Peyer's patch (tissue), 4 donors: ENCODE measurements at regions not wholly inside any gene's neighbourhood (a gene's known extent, or its start where the extent isn't known, plus 50 kb on each side); places are given as distances from the start of the nearest gene placed in this dataset.

Experiments
- CTCF ChIP-seq, 6 experiments: fragments of 450-650 bp in 4 of 6; fragments of 200-600 bp in 2 of 6; sonication (generic) in 1 of 6; IDR thresholded peaks; one replicate each; pipeline ENCODE4 v1.5.1; 2017 to 2019; ENCODE audit warnings: antibody characterized with exemption in 6 of 6, mild to moderate bottlenecking in 3 of 6, moderate library complexity in 1 of 6
- POLR2A ChIP-seq, 2 donors: fragments of 450-650 bp; IDR thresholded peaks; one replicate each; pipeline ENCODE4 v1.5.1; 2017; ENCODE audit warnings: antibody characterized with exemption in 2 of 2, mild to moderate bottlenecking in 2 of 2, moderate library complexity in 2 of 2

- no peak for TF ChIP-seq CTCF (IDR thresholded peaks at IDR 0.05)
- no peak for TF ChIP-seq POLR2A (IDR thresholded peaks at IDR 0.05)
Measured at GRCh38 chr19:28871099-28871725, 341.7 kb downstream of the UQCRFS1 start.
